ENCODE measurements at regions not wholly inside any gene's neighbourhood (a gene's known extent, or its start where the extent isn't known, plus 50 kb on each side); places are given as distances from the start of the nearest gene placed in this dataset.

DNA sequence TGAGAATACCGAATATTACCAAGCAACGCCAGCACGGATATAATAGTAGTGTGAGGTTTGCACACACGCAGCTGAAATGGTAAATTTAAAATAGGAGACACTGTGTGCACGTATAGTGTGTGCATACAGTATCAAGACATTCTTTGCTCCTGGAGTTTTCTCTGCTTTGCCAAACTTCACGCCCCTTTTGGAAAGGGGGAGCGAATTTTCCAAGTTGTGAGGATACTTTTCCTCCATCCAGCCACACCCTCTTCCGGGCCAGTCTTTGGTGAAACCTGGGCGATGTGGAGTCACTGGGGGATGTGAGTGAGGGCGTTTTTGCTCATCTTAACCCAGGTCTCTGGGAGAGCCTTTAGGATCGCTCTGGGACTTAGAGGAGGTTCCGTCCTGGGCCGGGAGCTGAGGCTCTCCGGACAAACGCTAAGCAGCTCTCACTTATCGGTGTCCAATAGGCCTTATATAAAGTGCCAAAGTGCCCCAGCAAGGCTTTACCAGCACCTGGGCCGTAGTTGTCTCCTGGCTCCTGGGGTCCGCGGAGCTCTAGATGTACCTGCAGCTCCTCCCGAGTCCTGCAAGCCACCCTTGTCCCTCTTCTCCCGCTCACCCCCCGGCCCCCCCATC, 160.0 kb upstream of the MKI67 start:
- DNase-seq: no peak

DNA sequence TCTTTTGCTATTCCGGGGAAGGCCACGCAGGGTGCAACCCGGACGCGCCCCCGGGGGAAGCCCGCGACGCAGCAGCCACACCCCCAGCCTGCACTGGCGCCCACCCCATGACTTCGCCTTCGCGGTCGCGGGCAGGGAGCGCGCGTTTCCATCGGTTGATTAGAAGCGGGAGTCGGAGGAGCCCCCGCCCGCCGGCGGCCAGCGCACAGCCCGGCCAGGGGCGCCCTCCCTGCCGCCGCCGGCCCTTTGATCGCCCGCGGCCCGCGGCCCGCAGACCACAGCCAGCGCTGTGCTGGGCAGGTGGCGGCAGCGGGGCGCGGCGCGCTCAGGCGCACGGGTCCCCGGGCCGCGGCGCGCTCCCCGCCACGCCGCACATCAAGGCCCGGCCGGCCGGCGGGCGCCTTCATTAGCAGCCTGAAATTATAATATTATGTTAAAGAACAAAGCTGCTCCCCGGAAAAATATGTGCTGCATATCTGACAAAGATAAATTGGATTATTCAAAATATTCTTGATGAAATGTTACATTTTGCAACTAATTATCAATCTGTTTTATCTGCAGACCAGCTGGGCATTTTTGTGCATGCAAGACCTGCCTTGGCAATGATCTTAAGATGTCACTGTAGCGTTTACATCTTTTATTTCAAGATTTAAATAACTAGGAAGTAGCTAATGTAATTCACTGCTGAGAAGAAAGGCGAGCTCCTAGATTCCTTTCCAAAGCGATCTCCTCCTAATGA, 160.7 kb upstream of the MKI67 start:
- DNase-seq: no peak

GRCh38 chr10:128287921-128288320, 161.7 kb upstream of the MKI67 start:
- no peak for DNase-seq

- DNase-seq: no peak
Observed at GRCh38 chr10:128289621-128290020, 163.4 kb upstream of the MKI67 start.

DNA sequence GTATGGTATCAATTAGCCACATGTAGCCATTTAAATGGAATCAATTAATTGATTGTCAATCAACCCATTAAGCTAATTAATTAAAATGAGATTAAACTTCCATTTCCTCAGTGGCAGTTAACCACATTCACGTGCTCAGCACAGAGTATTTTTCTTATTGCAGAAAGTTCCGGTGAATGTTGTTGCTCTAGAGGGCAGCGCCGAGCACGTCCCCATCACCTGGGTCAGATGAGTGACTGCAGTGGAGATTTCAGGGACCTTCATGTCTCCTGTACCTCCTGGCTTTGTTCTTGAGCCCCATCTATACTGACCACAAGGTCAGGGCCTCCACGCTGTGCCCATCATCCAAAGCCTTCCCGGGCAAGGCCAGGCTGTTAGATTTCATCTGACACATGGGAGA, 168.8 kb upstream of the MKI67 start:
- no peak for DNase-seq

DNA sequence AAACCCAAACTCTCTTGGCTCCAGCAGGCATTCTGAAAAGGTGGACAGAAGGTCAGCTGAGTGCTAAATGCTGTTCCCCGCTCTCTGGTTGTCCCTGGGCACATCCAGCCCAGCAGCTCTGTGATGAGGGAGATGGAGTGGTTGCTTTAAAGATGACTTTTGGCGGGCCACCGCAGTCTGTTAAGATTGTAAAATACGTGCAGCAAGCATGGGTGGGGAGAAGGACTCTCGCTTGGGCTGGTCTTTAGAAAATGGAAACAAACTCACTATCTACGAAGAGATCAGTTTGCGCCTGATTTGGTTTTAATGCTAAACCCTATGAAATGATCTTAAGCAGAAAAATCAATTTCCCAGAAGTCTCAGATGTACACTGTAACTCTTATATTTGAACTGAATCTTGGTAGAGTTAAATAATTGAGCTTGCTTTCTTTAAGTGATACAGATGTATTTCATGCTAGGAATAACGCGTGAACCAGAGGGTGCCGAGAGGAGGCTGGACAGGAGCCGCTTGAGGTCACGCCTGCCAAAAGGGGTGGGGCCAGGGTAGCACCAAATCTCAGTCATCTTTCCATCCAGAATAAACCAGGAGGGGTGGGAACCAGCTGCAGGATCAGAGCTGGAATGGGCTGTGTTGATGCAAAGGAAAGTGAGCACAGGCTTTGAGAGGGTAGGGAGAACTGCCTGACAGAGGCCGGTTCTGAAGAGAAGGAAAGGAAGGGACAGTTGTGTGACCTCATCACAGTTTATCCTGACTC, 170.2 kb upstream of the MKI67 start:
- no peak for DNase-seq

- no peak for DNase-seq
Observed at GRCh38 chr10:128297709-128298378, 171.6 kb upstream of the MKI67 start.

DNA sequence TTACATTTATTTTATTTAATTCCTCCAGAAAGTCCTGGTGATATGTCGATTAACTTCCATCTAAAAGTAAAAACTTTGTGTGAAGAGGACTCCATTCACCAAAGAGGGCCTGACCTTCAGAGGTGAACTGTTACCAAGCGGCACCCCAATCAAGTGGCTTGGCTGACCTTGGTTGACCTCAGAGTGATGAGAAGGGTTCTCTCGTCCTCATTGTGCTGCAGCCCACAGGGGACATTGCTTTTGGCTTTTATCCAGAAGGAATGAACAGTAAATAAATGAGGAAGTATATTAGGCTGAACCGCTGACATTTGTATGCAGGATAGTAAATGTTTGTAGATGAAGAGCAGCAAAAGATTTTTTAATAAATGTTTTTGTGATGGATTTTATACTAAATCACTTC, 172.4 kb upstream of the MKI67 start:
- no peak for DNase-seq

GRCh38 chr10:128300290-128300824, 174.1 kb upstream of the MKI67 start:
- DNase-seq: no peak

GRCh38 chr10:128301051-128301450, 174.8 kb upstream of the MKI67 start:
- no peak for DNase-seq

- no peak for DNase-seq
Observed at GRCh38 chr10:128302808-128303207, 176.6 kb upstream of the MKI67 start.

- no peak for DNase-seq
Observed at GRCh38 chr10:128304271-128304670, 178.0 kb upstream of the MKI67 start.

DNA sequence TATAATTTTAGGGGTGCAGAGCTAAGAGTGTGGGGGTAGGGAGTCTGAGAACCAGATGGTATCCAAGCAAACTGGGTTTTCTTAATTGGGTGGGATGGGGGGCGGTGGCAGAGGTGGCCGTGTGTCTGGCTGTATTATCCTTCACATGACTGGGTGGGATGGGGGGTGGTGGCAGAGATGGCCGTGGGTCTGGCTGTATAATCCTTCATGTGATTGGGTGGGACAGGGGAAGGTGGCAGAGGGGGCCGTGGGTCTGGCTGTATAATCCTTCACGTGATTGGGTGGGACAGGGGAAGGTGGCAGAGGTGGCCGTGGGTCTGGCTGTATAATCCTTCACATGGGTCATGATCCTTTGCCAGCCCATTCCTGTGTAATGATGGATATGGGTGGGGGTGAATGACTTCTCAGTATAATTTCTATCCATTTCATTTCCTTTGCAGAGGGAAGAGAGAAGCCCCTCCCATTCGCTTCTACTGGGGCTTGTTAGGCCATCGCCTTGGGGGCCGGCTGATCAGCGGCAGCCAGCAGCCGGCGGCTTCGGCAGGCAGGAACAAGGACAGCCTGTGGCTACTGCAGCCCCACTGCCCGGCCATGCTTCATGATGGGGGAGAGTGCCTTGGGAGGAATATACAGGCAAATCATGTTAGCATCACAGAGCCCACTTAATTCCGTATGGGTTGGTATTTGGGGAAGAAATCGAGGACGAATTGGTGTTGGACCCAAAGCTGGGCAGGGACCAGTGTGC, 179.6 kb upstream of the MKI67 start:
- DNase-seq: no peak

- DNase-seq: no peak
Observed at GRCh38 chr10:128306535-128306934, 180.3 kb upstream of the MKI67 start.

DNA sequence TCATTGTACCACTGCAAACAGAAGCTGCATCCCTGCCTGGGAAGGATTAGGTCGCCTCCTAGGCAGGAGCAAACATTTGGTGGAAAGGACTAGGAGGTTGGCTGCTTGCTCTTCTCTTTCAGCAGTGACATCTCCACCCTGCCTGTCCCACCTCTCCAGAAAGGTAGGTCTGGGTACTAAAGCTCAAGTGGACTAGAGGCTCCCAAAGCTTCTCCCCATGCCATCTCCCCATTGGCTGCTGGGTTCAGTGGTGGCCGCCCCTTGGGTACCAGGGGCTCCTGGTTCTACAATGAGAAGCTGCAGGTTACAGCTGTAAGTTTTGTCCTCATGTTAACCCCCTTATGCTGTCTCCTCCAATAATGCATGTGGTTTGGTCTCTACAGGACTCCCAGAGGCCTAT, 180.7 kb upstream of the MKI67 start:
- DNase-seq: no peak

- no peak for DNase-seq
Observed at GRCh38 chr10:128307820-128308219, 181.6 kb upstream of the MKI67 start.

GRCh38 chr10:128310971-128311658, 184.9 kb upstream of the MKI67 start:
- DNase-seq: no peak

GRCh38 chr10:128312250-128312649, 186.0 kb upstream of the MKI67 start:
- no peak for DNase-seq

DNA sequence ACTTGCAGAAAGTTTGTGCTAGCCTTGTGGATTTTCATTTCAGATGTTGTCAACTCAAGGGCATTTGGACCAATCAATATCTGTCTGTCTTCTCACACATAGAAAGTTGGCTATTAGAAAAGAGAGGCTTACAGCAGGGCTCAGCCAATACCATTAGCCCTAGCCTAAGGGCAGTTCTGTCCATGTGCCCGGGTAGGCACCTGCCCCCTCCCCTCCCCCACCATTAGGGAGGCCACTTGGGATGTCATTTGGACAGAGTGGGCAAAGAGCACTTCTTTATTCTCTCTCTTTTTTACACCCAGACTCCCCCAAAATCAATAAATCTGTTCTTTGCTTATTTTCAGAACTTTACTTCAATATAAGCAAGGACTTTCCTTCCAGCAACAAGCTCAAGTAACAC, 188.5 kb upstream of the MKI67 start:
- no peak for DNase-seq

GRCh38 chr10:128316121-128316726, 190.0 kb upstream of the MKI67 start:
- DNase-seq: no peak

DNA sequence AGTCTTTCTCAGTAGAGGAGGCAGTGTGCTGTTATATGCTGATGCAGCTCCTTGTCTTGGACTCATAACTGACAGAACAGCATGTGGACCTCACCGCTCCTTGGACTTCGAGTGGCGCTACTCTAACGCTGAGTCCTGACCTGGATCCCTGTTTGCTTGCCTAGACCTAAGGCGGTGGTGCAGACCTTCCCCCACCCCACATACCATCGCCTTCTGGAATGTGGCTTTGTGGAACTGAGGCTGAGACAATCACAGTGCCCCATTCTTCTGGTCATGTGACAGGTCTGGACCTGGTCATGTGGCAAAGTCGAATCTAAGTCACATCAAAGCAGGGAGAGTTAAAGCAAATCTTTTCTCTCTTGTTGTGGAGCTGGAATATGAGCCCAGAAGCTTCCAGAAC, 190.7 kb upstream of the MKI67 start:
- no peak for DNase-seq
